CD4-positive, alpha-beta T cell (primary cell): ENCODE measurements at regions not wholly inside any gene's neighbourhood (a gene's known extent, or its start where the extent isn't known, plus 50 kb on each side); places are given as distances from the start of the nearest gene placed in this dataset.
"Not testable (repeated sequence)": the region's sequence is repeated elsewhere in the genome, so short reads cannot be mapped to it uniquely, and the experiment has no call there.

ENCODE experiments used
- ATAC-seq: fragments of 200-7000 bp; cut with Tn5 transposase; one replicate; pipeline ENCODE4 v1.10.0; 2022; ENCODE audit warnings: mild to moderate bottlenecking; ENCODE audit not compliant: poor library complexity
- CTCF ChIA-PET: fragments of 350-600 bp; sonication (Branson Sonifier 250); formaldehyde crosslinking; loops from one replicate; lab custom pipeline; 2021; ENCODE audit warnings: antibody characterized with exemption, inconsistent platforms; lab: Charles Lee
- POLR2A ChIA-PET: fragments of 350-600 bp; sonication (Branson Sonifier 250); formaldehyde crosslinking; loops from one replicate; lab custom pipeline; 2021; ENCODE audit warnings: antibody characterized with exemption, inconsistent platforms; lab: Charles Lee
- DNase-seq, 14 experiments: peaks; one replicate each; pipeline ENCODE4 v3.0.0-alpha.2; 2013 to 2020; ENCODE audit warnings: mixed read lengths in 2 of 14
- H3K27ac ChIP-seq, 2 donors: one replicate each; pipeline versions ENCODE4 v1.5.1 to v1.7.0; 2013; ENCODE audit warnings: low read length in 2 of 2, low read depth in 1 of 2, mild to moderate bottlenecking in 1 of 2
- H3K27me3 ChIP-seq, 2 experiments: 1 replicate in 1 of 2; 2 replicates in 1 of 2; pipeline versions ENCODE4 v1.6.1 to v1.7.0; 2013; ENCODE audit warnings: low read length in 2 of 2, control low read depth in 1 of 2, mild to moderate bottlenecking in 1 of 2, moderate library complexity in 1 of 2; ENCODE audit not compliant: insufficient read depth in 2 of 2, control insufficient read depth in 1 of 2
- H3K36me3 ChIP-seq: one replicate; pipeline ENCODE4 v1.6.1; 2013; ENCODE audit warnings: low read length, control low read depth; ENCODE audit not compliant: insufficient read depth
- H3K4me1 ChIP-seq: one replicate; pipeline ENCODE4 v1.6.1; 2013; ENCODE audit warnings: low read length, control low read depth; ENCODE audit not compliant: insufficient read depth
- H3K4me3 ChIP-seq: one replicate; pipeline ENCODE4 v1.5.1; 2013; ENCODE audit warnings: mild to moderate bottlenecking, low read length, moderate library complexity
- H3K9me3 ChIP-seq, 2 experiments: 1 replicate in 1 of 2; 2 replicates in 1 of 2; pipeline versions ENCODE4 v1.6.1 to v1.7.0; 2013; ENCODE audit warnings: low read length in 2 of 2, mild to moderate bottlenecking in 2 of 2, control low read depth in 1 of 2, moderate library complexity in 1 of 2; ENCODE audit not compliant: control insufficient read depth in 1 of 2, insufficient read depth in 1 of 2
- H3K27ac Mint-ChIP-seq: one replicate; pipeline ENCODE4 v1.8.0; 2020; ENCODE audit warnings: mixed read lengths
- H3K27me3 Mint-ChIP-seq: one replicate; pipeline ENCODE4 v1.8.0; 2021; ENCODE audit warnings: mixed read lengths
- H3K36me3 Mint-ChIP-seq: one replicate; pipeline ENCODE4 v1.8.0; 2021; ENCODE audit warnings: low read depth, mixed read lengths
- H3K4me1 Mint-ChIP-seq: one replicate; pipeline ENCODE4 v1.8.0; 2021; ENCODE audit warnings: low read depth, mixed read lengths
- H3K4me3 Mint-ChIP-seq: one replicate; pipeline ENCODE4 v1.8.0; 2020; ENCODE audit warnings: mild to moderate bottlenecking, mixed read lengths
- H3K9me3 Mint-ChIP-seq: one replicate; pipeline ENCODE4 v1.8.0; 2020; ENCODE audit warnings: mixed read lengths
- intact Hi-C, 2 experiments: fragments of 100-400 bp; cut with DNase I in 1 of 2; cut with micrococcal nuclease in 1 of 2; formaldehyde crosslinking; loops; one replicate each; pipeline versions ENCODE4 v1.15.1 to v1.9.0; 2023 to 2025; cut with DNase I, micrococcal nuclease
- TF ChIP-seq, protein P1 (sequence below): fragments of 200-600 bp; IDR thresholded peaks from one replicate; pipeline ENCODE4 v1.8.0; 2022; ENCODE audit warnings: antibody characterized with exemption, mild to moderate bottlenecking

DNA sequence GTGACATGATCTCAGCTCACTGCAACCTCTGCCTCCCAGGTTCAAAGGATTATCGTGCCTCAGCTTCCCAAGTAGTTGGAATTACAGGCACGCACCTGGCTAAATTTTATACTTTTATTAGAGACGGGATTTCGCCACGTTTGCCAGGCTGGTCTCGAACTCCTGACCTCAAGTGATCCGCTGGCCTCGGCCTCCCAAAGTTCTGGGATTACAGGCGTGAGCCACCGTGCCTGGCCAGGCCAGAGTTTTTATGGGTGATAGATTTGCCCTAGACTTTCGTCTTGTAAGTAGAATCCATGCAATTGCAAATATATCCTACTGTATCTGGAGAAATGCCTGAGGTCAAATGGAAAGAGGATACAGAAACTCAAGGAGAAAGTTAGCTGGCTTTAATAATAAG is 819.9 kb upstream of the SLITRK1 start:
- POLR2A ChIA-PET, result no interaction called here
- intact Hi-C loops, result no loop called here
- CTCF ChIA-PET, result no interaction called here
- Histone ChIP-seq H3K4me1 (no peaks in the 10 kb centered on the region), H3K4me3 (no peak overlapping the region), H3K27ac (no peak overlapping the region), H3K36me3 (no peaks in the 10 kb centered on the region), H3K9me3 (peaks cover 0 to 6% of the 10 kb centered on the region in 2 experiments), H3K27me3 (no peaks in the 10 kb centered on the region)
- DNase-seq (no peak), ATAC-seq (no peak)
- no peaks in the 10 kb centered on the region for H3K4me1 Mint-ChIP-seq
- H3K27me3 Mint-ChIP-seq, result no peaks in the 10 kb centered on the region
- H3K9me3 Mint-ChIP-seq, result peaks cover 12% of the 10 kb centered on the region
- no peak overlapping the region for H3K27ac Mint-ChIP-seq
- TF ChIP-seq, protein P1, sequence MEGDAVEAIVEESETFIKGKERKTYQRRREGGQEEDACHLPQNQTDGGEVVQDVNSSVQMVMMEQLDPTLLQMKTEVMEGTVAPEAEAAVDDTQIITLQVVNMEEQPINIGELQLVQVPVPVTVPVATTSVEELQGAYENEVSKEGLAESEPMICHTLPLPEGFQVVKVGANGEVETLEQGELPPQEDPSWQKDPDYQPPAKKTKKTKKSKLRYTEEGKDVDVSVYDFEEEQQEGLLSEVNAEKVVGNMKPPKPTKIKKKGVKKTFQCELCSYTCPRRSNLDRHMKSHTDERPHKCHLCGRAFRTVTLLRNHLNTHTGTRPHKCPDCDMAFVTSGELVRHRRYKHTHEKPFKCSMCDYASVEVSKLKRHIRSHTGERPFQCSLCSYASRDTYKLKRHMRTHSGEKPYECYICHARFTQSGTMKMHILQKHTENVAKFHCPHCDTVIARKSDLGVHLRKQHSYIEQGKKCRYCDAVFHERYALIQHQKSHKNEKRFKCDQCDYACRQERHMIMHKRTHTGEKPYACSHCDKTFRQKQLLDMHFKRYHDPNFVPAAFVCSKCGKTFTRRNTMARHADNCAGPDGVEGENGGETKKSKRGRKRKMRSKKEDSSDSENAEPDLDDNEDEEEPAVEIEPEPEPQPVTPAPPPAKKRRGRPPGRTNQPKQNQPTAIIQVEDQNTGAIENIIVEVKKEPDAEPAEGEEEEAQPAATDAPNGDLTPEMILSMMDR, result no peak
- H3K36me3 Mint-ChIP-seq, result no peaks in the 10 kb centered on the region
- no peak overlapping the region for H3K4me3 Mint-ChIP-seq

DNA sequence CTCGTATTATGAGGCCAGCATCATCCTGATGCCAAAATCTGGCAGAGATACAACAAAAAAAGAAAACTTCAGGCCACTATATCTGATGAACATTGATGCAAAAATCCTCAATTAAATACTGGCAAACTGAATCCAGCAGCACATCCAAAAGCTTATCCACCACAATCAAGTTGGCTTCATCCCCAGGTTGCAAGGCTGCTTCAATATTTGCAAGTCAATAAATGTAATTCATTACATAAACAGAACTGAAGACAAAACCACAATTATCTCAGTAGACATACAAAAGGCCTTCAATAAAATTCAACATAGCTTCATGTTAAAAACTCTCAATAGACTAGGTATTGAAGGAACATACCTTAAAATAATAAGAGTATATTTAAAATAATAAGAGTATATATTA is 815.3 kb upstream of the SLITRK1 start:
- H3K9me3 ChIP-seq, H3K36me3 Mint-ChIP-seq, ATAC-seq, H3K27me3 ChIP-seq, H3K36me3 ChIP-seq, H3K27ac ChIP-seq, POLR2A ChIA-PET, CTCF ChIA-PET, H3K4me3 Mint-ChIP-seq, intact Hi-C loops, H3K4me1 Mint-ChIP-seq, H3K27me3 Mint-ChIP-seq, DNase-seq, H3K4me1 ChIP-seq, H3K27ac Mint-ChIP-seq, H3K4me3 ChIP-seq: not testable (repeated sequence)
- peaks cover 19% of the 10 kb centered on the region for H3K9me3 Mint-ChIP-seq

DNA sequence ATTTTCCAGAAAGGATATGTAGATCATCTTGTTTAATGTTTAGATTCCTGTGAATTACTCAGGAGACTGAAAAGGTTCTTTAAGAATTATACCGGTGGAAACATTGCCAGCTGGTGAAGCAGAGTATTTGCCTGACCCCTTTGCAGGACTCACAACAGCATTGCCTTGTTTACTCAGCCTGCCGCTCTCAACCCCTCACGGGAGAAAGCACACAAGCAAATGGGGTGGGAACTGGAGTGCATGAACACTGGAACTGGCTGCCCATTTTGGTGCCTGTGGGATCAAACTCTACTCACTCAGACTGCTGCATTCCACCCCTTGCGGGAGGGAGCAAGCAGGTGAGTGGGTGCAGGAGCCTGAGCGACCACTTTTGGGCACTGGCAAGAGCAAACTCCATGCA is 804.7 kb upstream of the SLITRK1 start:
- Mint-ChIP-seq H3K4me1 (no peaks in the 10 kb centered on the region), H3K9me3 (no peaks in the 10 kb centered on the region), H3K36me3 (no peaks in the 10 kb centered on the region), H3K4me3 (no peak overlapping the region), H3K27me3 (no peaks in the 10 kb centered on the region), H3K27ac (no peak overlapping the region)
- no peak for ATAC-seq
- no peaks in the 10 kb centered on the region for H3K4me1 ChIP-seq
- DNase-seq, result no peak
- intact Hi-C loops, result no loop called here
- no peak overlapping the region for H3K27ac ChIP-seq
- TF ChIP-seq, protein P1, result no peak
- no peaks in the 10 kb centered on the region for H3K27me3 ChIP-seq
- H3K36me3 ChIP-seq, result no peaks in the 10 kb centered on the region
- H3K4me3 ChIP-seq, result no peak overlapping the region
- POLR2A ChIA-PET, result no interaction called here
- CTCF ChIA-PET, result no interaction called here
- peaks cover 0 to 4% of the 10 kb centered on the region in 2 experiments for H3K9me3 ChIP-seq

DNA sequence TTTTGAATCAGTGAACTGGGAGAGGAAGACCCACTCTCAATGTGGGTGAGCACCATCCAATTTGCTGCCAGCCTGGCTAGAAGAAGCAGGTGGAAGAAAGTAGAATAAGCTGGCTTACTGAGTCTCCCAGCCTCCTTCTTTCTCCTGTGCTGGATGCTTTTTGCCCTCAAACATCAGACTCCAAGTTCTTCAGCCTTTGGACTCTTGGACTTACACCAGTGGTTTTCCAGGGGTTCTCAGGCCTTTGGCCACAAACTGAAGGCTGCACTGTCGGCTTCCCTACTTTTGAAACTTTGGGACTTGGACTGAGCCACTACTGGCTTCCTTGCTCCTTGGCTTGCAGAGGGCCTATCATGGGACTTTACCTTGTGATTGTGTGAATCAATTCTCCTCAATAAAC is 804.2 kb upstream of the SLITRK1 start:
- DNase-seq (no peak), ATAC-seq (no peak)
- no peak overlapping the region for H3K27ac ChIP-seq
- no peaks in the 10 kb centered on the region for H3K27me3 ChIP-seq
- H3K36me3 Mint-ChIP-seq, result no peaks in the 10 kb centered on the region
- H3K4me3 ChIP-seq, result no peak overlapping the region
- no peak overlapping the region for H3K4me3 Mint-ChIP-seq
- intact Hi-C loops, result no loop called here
- no peaks in the 10 kb centered on the region for H3K4me1 ChIP-seq
- H3K9me3 ChIP-seq, result peaks cover 0 to 4% of the 10 kb centered on the region in 2 experiments
- no peak overlapping the region for H3K27ac Mint-ChIP-seq
- no peaks in the 10 kb centered on the region for H3K27me3 Mint-ChIP-seq
- POLR2A ChIA-PET, result no interaction called here
- no peaks in the 10 kb centered on the region for H3K4me1 Mint-ChIP-seq
- CTCF ChIA-PET, result no interaction called here
- TF ChIP-seq, protein P1, result no peak
- H3K36me3 ChIP-seq, result no peaks in the 10 kb centered on the region
- no peaks in the 10 kb centered on the region for H3K9me3 Mint-ChIP-seq
